ENCODE measurements at regions not wholly inside any gene's neighbourhood (a gene's known extent, or its start where the extent isn't known, plus 50 kb on each side); places are given as distances from the start of the nearest gene placed in this dataset.
"Not testable (repeated sequence)": the region's sequence is repeated elsewhere in the genome, so short reads cannot be mapped to it uniquely, and the experiment has no call there.

DNA sequence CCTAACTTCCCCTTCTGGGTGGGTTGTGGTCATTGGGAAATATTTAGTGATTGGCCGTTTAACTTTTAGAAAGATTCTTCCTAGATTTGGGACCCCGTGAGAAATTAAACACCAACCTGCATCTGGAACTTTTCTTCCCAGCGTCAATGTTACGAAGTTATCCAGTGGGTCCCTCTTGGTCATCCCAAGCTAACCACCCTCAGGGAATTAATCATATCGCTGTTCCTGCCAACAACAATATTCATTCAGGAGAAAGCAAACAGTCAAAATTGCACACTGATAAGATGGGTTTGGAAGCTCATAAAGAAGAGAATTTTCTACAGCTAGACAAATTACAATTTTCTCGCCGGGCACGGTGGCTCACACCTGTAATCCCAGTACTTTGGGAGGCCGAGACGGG is 121.2 kb upstream of the STX18 start:
- no peak for DNase-seq

DNA sequence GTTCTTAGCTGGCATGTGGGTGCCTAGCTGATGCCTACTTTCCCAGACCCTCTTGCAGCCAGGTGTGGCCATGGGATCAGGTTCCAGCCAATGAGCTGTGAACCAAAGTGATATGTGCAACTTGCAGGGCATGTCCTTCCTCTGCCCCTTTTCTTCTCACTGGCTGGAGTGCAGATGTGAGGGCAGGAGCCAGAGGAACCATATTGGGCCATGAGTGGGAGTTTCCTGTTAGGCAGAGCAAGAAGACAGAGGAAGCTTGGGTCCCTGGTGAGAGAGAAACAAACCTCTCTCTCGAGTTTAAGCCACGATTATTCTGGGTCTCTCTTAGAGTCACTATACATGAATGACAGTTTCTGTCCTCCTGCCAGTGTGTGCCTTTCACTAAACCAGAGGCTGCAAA is 120.4 kb upstream of the STX18 start:
- no peak for DNase-seq

- DNase-seq, result no peak
Measured at GRCh38 chr4:4659871-4660651, 118.2 kb upstream of the STX18 start.

- DNase-seq, result no peak
Measured at GRCh38 chr4:4658052-4658451, 116.2 kb upstream of the STX18 start.

DNA sequence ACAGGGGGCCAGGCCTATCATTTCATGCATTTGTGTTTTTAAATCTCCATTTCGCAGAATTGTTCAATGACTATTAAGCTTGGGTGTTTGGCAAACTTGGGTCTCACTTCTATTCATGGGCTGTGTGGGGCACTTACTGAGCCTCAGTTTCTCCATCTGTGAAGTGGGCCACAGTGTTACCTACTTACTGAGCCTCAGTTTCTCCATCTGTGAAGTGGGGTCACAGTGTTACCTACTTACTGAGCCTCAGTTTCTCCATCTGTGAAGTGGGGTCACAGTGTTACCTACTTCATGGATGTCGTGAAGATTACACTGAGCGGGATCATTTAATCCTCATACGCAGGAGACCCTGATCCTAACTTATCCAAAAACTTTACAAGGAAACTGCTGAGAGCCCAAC is 115.1 kb upstream of the STX18 start:
- no peak for DNase-seq

DNA sequence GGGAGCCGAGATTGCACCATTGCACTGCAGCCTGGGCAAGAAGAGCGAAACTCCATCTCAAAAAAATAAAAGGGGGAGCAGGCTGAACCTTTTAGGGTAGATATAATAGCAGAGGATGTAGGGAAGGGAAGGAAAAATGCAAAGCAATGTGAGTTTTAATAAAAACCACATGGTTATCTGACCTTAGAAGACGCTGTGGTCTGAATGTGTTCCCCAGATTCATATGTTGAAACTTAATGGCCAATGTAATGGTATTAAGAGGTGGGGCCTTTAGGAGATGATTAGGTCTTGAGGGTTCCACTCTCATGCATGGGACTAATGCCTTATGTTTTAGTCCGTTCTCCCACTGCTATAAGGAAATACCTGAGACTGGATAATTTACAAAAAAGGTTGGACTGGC is 114.1 kb upstream of the STX18 start:
- DNase-seq, result no peak

- DNase-seq, result no peak
Measured at GRCh38 chr4:4655011-4655410, 113.2 kb upstream of the STX18 start.

GRCh38 chr4:4651811-4652755 is 110.2 kb upstream of the STX18 start:
- no peak for DNase-seq

GRCh38 chr4:4647041-4647440 is 105.2 kb upstream of the STX18 start:
- DNase-seq, result no peak

DNA sequence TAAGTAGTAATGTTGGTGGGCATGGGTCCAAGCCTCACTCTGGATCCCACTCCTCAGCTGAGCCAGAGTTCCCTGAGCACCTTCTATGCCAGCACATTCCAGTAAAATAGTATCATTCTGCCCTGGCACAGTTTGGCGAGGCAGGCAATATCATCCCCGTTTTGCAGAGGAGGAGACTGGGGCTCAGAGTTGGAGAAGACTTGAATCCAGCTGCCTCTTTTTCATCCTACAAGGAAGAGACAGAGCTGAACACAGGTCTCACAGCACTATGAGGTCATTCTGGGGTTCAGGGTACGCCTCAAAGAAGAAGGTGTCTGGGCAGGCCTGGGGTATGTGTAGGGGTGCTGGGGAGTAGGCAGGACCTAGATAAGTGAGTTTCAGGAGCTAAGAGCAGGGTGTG is 103.9 kb upstream of the STX18 start:
- DNase-seq, result no peak

- not testable (repeated sequence) for DNase-seq
Measured at GRCh38 chr4:4644277-4644676, 102.4 kb upstream of the STX18 start.

DNA sequence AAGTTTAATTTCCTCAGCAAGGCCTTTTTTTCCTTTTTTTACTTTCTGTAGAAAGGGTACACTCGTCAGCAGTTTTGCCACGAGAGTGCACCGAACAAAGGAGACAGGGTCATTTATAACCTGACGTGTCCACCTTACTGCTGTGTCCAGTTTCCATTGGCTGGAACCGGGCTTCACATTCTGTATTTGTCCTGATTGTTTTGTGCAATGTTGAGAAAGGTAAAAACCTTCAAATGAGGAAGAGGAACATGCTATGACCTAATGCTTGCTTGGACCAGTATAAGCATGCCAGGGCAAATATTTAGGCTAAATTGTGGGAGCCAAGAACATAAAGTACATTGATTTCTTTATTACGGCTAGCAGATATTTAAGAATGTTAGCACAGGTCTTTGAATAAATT is 101.9 kb upstream of the STX18 start:
- not testable (repeated sequence) for DNase-seq

- DNase-seq, result no peak
Measured at GRCh38 chr4:4643306-4643705, 101.5 kb upstream of the STX18 start.

DNA sequence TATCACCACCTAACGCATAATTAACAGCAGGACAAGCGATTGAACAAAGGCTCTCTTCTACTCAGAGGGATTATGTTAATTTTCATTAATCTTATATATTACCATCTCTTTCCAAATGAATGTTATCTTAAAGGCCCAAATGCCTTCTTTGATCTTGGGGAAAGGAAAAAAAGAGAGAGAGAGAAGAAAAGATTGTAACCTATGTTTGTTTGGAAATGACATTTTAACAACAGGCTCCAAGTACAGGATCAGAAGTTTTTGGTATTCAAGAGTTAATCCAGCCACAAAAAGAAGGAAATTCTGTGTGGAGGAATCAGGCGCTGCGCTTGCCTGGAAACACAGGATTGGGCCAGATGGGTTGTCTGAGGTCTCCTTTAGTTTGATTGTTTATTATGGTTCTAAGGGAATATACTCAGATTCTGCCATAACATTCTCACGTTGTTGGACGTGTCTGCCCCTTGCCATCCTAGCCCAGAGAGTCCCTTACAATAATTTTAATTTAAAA is 100.7 kb upstream of the STX18 start:
- DNase-seq, result no peak

GRCh38 chr4:4641661-4642495 is 100.0 kb upstream of the STX18 start:
- DNase-seq, result no peak

DNA sequence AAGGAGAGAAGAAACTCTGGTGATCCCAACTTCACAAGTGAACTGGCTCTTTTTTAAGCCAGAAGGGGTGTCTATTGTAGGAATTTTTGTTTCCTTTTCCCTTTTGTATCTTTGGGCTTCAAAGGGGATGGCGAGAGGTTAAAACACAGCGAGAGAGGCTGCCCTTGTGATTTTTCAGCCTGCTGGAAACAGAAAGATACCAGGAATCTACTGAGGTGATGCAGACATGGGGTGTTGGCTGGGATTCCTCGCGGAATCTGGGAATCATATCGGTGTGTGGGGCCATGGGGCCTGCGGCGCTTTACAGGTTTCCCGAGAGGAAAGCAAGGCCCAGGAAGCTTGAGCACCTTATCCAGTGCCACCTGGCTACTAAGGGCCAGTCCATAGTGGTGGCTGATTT is 99.4 kb upstream of the STX18 start:
- no peak for DNase-seq

DNA sequence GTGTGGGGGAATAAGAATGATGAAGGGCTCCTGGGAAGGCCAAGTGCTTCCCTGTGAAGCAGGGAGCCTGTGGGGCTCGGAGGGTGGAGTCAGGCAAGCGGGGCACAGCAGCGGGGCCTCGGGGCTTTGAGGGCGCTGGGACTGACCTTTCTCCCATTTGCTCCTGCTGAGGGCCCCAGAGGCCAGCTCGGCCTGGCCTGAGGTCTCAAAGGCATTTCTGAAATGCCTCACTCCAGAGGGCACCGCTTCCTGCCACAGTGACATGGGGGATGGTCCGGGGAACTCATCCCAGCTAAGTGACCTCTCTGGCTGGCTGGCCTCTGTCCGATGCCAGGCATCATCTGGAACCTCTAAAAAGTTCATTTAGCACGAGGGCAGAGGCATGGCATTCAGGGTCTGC is 98.8 kb upstream of the STX18 start:
- no peak for DNase-seq

DNA sequence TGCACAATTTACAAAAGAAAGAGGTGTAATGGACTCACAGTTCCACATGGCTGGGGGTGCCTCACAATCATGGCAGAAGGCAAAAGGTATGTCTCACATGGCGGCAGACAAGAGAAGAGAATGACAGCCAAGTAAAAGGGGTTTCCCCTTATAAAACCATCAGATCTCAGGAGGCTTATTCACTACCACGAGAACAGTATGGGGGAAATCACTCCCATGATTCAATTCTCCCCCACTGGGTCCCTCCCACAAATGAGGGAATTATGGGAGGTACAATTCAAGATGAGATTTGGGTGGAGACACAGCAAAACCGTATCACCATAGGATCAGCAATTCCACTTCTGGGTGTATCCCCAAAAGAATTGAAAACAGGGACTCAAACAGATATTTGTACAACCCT is 97.5 kb upstream of the STX18 start:
- no peak for DNase-seq

- DNase-seq, result no peak
Measured at GRCh38 chr4:4637710-4638109, 95.9 kb upstream of the STX18 start.

DNA sequence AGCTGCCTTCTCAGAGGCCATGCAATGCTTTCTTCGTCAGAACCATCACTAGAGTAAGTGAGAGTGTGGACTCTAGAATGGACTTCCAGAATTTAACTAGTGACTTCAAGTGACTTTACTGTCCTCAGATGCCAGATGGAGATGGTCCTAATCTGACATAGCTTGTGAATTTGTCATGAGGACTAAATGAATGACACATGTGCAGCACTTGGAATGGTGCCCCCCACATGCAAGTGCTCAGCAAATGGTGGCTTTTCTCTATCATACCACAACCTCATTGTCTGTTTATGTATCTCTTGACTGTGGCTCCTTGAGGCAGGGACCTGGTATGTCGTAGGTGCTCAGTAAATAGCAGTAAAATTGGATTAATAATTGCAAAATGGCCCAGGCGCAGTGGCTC is 91.6 kb upstream of the STX18 start:
- DNase-seq, result no peak

DNA sequence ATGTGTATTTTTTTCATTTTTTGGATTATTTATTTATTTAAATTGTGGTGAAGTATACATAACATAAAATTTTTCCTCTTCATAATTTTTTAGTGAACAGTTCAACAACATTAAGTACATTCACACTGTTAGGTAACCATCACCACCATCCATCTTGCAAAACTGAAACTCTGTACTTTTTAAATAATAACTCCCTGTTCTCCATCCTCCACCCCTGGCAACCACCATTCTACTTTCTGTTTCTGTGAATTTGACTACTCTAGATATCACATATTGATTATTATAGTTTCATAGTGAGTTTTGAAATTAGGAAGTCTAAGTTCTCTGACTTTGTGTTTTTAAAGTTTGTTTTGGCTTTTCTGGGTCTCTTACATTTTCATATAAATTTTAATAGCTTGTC is 89.3 kb upstream of the STX18 start:
- DNase-seq, result no peak

GRCh38 chr4:4627906-4628305 is 86.1 kb upstream of the STX18 start:
- no peak for DNase-seq

GRCh38 chr4:4627111-4627510 is 85.3 kb upstream of the STX18 start:
- DNase-seq, result no peak
